ENCODE measurements at regions not wholly inside any gene's neighbourhood (a gene's known extent, or its start where the extent isn't known, plus 50 kb on each side); places are given as distances from the start of the nearest gene placed in this dataset.
"Not testable (repeated sequence)": the region's sequence is repeated elsewhere in the genome, so short reads cannot be mapped to it uniquely, and the experiment has no call there.

GRCh38 chr10:16146993-16147392 lies 286.7 kb upstream of the MINDY3 start:
- Mint-ChIP-seq H3K36me3 (ENCODE audit: insufficient read depth, unreplicated experiment) (no peaks in the 10 kb centered on the region), H3K27ac (ENCODE audit: unreplicated experiment) (no peak overlapping the region), H3K4me3 (ENCODE audit: low read depth, unreplicated experiment) (no peak overlapping the region), H3K9me3 (ENCODE audit: low read depth, unreplicated experiment) (peaks cover 17% of the 10 kb centered on the region), H3K4me1 (ENCODE audit: low read depth, unreplicated experiment) (no peaks in the 10 kb centered on the region), H3K27me3 (ENCODE audit: unreplicated experiment) (no peaks in the 10 kb centered on the region)
- TF ChIP-seq CTCF (IDR thresholded peaks at IDR 0.05; ENCODE audit: unreplicated experiment), result no peak
- no peak for DNase-seq
- no TSS peak for BruUV-seq (replicated peaks)
- CTCF ChIA-PET, result no interaction called here
- intact Hi-C loops (cut with micrococcal nuclease; ENCODE audit: unreplicated experiment), result no loop called here

- H3K36me3 Mint-ChIP-seq (ENCODE audit: insufficient read depth, unreplicated experiment), result no peaks in the 10 kb centered on the region
- H3K27ac Mint-ChIP-seq (ENCODE audit: unreplicated experiment), result no peak overlapping the region
- intact Hi-C loops (cut with micrococcal nuclease; ENCODE audit: unreplicated experiment), result no loop called here
- no peak for DNase-seq
- no peaks in the 10 kb centered on the region for H3K4me1 Mint-ChIP-seq (ENCODE audit: low read depth, unreplicated experiment)
- no TSS peak for BruUV-seq (replicated peaks)
- H3K27me3 Mint-ChIP-seq (ENCODE audit: unreplicated experiment), result no peaks in the 10 kb centered on the region
- TF ChIP-seq CTCF (IDR thresholded peaks at IDR 0.05; ENCODE audit: unreplicated experiment), result no peak
- CTCF ChIA-PET, result interaction anchor here (0.5 kb wide), 1 partner anchor 247 kb away, joined by 3 read pairs; no protein-coding TSS in a partner anchor
- no peak overlapping the region for H3K4me3 Mint-ChIP-seq (ENCODE audit: low read depth, unreplicated experiment)
- peaks cover 11% of the 10 kb centered on the region for H3K9me3 Mint-ChIP-seq (ENCODE audit: low read depth, unreplicated experiment)
These were observed 281.0 kb upstream of the PTER start for GRCh38 chr10:16155834-16156233.

GRCh38 chr10:16156681-16157080 lies 280.1 kb upstream of the PTER start:
- BruUV-seq (replicated peaks), result no TSS peak
- TF ChIP-seq CTCF (IDR thresholded peaks at IDR 0.05; ENCODE audit: unreplicated experiment), result no peak
- DNase-seq, result no peak
- H3K27me3 Mint-ChIP-seq (ENCODE audit: unreplicated experiment), result no peaks in the 10 kb centered on the region
- H3K9me3 Mint-ChIP-seq (ENCODE audit: low read depth, unreplicated experiment), result peaks cover 6% of the 10 kb centered on the region
- no peak overlapping the region for H3K27ac Mint-ChIP-seq (ENCODE audit: unreplicated experiment)
- intact Hi-C loops (cut with micrococcal nuclease; ENCODE audit: unreplicated experiment), result no loop called here
- CTCF ChIA-PET, result interaction anchor here (0.5 kb wide), 1 partner anchor 247 kb away, joined by 3 read pairs; no protein-coding TSS in a partner anchor
- no peak overlapping the region for H3K4me3 Mint-ChIP-seq (ENCODE audit: low read depth, unreplicated experiment)
- H3K4me1 Mint-ChIP-seq (ENCODE audit: low read depth, unreplicated experiment), result no peaks in the 10 kb centered on the region
- H3K36me3 Mint-ChIP-seq (ENCODE audit: insufficient read depth, unreplicated experiment), result no peaks in the 10 kb centered on the region

GRCh38 chr10:16165067-16165466 lies 271.7 kb upstream of the PTER start:
- CTCF ChIA-PET; H3K27ac Mint-ChIP-seq (ENCODE audit: unreplicated experiment); H3K4me1 Mint-ChIP-seq (ENCODE audit: low read depth, unreplicated experiment); H3K9me3 Mint-ChIP-seq (ENCODE audit: low read depth, unreplicated experiment); DNase-seq; BruUV-seq (replicated peaks); H3K27me3 Mint-ChIP-seq (ENCODE audit: unreplicated experiment); intact Hi-C loops (cut with micrococcal nuclease; ENCODE audit: unreplicated experiment); H3K36me3 Mint-ChIP-seq (ENCODE audit: insufficient read depth, unreplicated experiment); H3K4me3 Mint-ChIP-seq (ENCODE audit: low read depth, unreplicated experiment): not testable (repeated sequence)

GRCh38 chr10:16182144-16182543 lies 254.7 kb upstream of the PTER start:
- H3K36me3 Mint-ChIP-seq (ENCODE audit: insufficient read depth, unreplicated experiment), result no peaks in the 10 kb centered on the region
- H3K4me1 Mint-ChIP-seq (ENCODE audit: low read depth, unreplicated experiment), result no peaks in the 10 kb centered on the region
- H3K27ac Mint-ChIP-seq (ENCODE audit: unreplicated experiment), result no peak overlapping the region
- no TSS peak for BruUV-seq (replicated peaks)
- DNase-seq, result no peak
- no peak for TF ChIP-seq CTCF (IDR thresholded peaks at IDR 0.05; ENCODE audit: unreplicated experiment)
- intact Hi-C loops (cut with micrococcal nuclease; ENCODE audit: unreplicated experiment), result no loop called here
- peaks cover 6% of the 10 kb centered on the region for H3K9me3 Mint-ChIP-seq (ENCODE audit: low read depth, unreplicated experiment)
- CTCF ChIA-PET, result no interaction called here
- H3K4me3 Mint-ChIP-seq (ENCODE audit: low read depth, unreplicated experiment), result no peak overlapping the region
- no peaks in the 10 kb centered on the region for H3K27me3 Mint-ChIP-seq (ENCODE audit: unreplicated experiment)
